SK-N-MC (cell line): ENCODE measurements at regions not wholly inside any gene's neighbourhood (a gene's known extent, or its start where the extent isn't known, plus 50 kb on each side); places are given as distances from the start of the nearest gene placed in this dataset.

Experiments
- EZH2 ChIP-seq: fragments of 200-600 bp; sonication (generic); IDR thresholded peaks from one replicate; pipeline ENCODE4 v1.6.1; 2017; ENCODE audit warnings: antibody characterized with exemption
- POLR2AphosphoS5 ChIP-seq: IDR thresholded peaks from 2 replicates; pipeline ENCODE4 v1.6.1; 2012; ENCODE audit warnings: mild to moderate bottlenecking, low read depth, low read length, borderline replicate concordance

DNA sequence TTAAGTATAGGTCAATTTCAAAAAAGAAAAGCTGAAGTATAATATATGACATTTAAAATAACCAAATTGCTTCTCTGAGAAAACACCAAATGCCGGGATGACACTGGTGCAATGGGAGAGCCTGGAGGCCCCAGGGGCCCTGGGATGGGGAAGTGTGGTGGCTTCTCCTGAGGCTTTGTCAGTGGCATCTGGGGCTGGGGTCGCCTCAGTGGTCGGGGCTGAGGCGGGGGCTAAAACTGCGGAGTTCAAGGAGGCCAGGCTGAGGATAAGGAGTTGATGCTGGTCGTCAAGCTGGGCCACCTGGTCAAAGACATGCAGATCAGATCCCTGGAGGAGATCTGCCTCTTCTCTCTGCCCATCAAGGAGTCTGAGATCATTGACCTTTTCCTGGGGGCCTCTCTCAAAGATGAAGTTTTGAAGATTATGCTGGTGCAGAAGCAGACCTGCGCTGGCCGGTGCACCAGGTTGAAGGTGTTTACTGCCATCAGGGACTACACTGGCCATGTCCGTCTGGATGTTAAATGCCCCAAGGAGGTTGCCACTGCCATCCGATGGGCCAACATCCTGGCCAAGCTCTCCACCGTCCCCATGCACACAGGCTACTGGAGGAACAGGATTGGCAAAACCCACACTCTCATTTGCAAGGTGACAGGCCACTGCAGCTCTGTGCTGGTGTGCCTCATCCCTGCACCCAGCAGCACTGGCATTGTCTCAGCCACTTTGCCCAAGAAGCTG, 660.1 kb upstream of the CCDC179 start:
- TF ChIP-seq POLR2AphosphoS5 (no peak), EZH2 (no peak)
